Skeletal muscle satellite cell (primary cell): ENCODE measurements at regions not wholly inside any gene's neighbourhood (a gene's known extent, or its start where the extent isn't known, plus 50 kb on each side); places are given as distances from the start of the nearest gene placed in this dataset.
"Not testable (repeated sequence)": the region's sequence is repeated elsewhere in the genome, so short reads cannot be mapped to it uniquely, and the experiment has no call there.

ENCODE experiments used
- H3K27me3 ChIP-seq: 2 replicates; pipeline ENCODE4 v1.7.0; 2013; ENCODE audit warnings: low read length; ENCODE audit not compliant: control insufficient read depth, insufficient read depth
- H3K36me3 ChIP-seq: 2 replicates; pipeline ENCODE4 v1.7.0; 2013; ENCODE audit warnings: mild to moderate bottlenecking, control low read depth, low read length; ENCODE audit not compliant: insufficient read depth
- H3K4me1 ChIP-seq: 2 replicates; pipeline ENCODE4 v1.7.0; 2013; ENCODE audit warnings: low read length; ENCODE audit not compliant: control insufficient read depth, insufficient read depth
- H3K4me2 ChIP-seq: 2 replicates; pipeline ENCODE4 v1.7.0; 2013; ENCODE audit warnings: mild to moderate bottlenecking, low read length
- H3K4me3 ChIP-seq: 2 replicates; pipeline ENCODE4 v1.7.0; 2013; ENCODE audit warnings: low read length
- H3K9ac ChIP-seq: 2 replicates; pipeline ENCODE4 v1.7.0; 2013; ENCODE audit warnings: mild to moderate bottlenecking, low read depth, low read length, moderate library complexity
- H3K9me3 ChIP-seq: replicated peaks from 2 replicates; pipeline ENCODE4 v1.7.0; 2013; ENCODE audit warnings: mild to moderate bottlenecking, control low read depth, low read length

- H3K4me3 ChIP-seq = no peak overlapping the region
- H3K27me3 ChIP-seq = no peaks in the 10 kb centered on the region
- no peaks in the 10 kb centered on the region for H3K36me3 ChIP-seq
- H3K4me2 ChIP-seq = no peak overlapping the region
- H3K9me3 ChIP-seq = no peaks in the 10 kb centered on the region
- no peaks in the 10 kb centered on the region for H3K4me1 ChIP-seq
- no peak overlapping the region for H3K9ac ChIP-seq
Measured at GRCh38 chr1:70828177-70828576, 219.4 kb downstream of the PTGER3 start.

GRCh38 chr1:70834365-70834764, 213.3 kb downstream of the PTGER3 start:
- H3K9me3 ChIP-seq, H3K36me3 ChIP-seq, H3K4me3 ChIP-seq, H3K4me1 ChIP-seq, H3K27me3 ChIP-seq, H3K9ac ChIP-seq, H3K4me2 ChIP-seq: not testable (repeated sequence)

GRCh38 chr1:70836456-70836855, 211.2 kb downstream of the PTGER3 start:
- no peaks in the 10 kb centered on the region for H3K4me1 ChIP-seq
- no peaks in the 10 kb centered on the region for H3K9me3 ChIP-seq
- H3K4me3 ChIP-seq = no peak overlapping the region
- H3K36me3 ChIP-seq = no peaks in the 10 kb centered on the region
- no peak overlapping the region for H3K9ac ChIP-seq
- no peak overlapping the region for H3K4me2 ChIP-seq
- no peaks in the 10 kb centered on the region for H3K27me3 ChIP-seq

- no peaks in the 10 kb centered on the region for H3K27me3 ChIP-seq
- no peak overlapping the region for H3K4me2 ChIP-seq
- no peaks in the 10 kb centered on the region for H3K4me1 ChIP-seq
- H3K4me3 ChIP-seq = no peak overlapping the region
- H3K36me3 ChIP-seq = no peaks in the 10 kb centered on the region
- no peaks in the 10 kb centered on the region for H3K9me3 ChIP-seq
- no peak overlapping the region for H3K9ac ChIP-seq
Measured at GRCh38 chr1:70840260-70840953, 207.2 kb downstream of the PTGER3 start.

- Histone ChIP-seq H3K4me2 (no peak overlapping the region), H3K9ac (no peak overlapping the region), H3K27me3 (no peaks in the 10 kb centered on the region), H3K9me3 (no peaks in the 10 kb centered on the region), H3K36me3 (no peaks in the 10 kb centered on the region), H3K4me3 (no peak overlapping the region), H3K4me1 (no peaks in the 10 kb centered on the region)
Measured at GRCh38 chr1:70842562-70842961, 205.1 kb downstream of the PTGER3 start.

- H3K4me2 ChIP-seq = no peak overlapping the region
- no peaks in the 10 kb centered on the region for H3K4me1 ChIP-seq
- H3K4me3 ChIP-seq = no peak overlapping the region
- H3K9me3 ChIP-seq = no peaks in the 10 kb centered on the region
- no peaks in the 10 kb centered on the region for H3K36me3 ChIP-seq
- H3K27me3 ChIP-seq = no peaks in the 10 kb centered on the region
- H3K9ac ChIP-seq = no peak overlapping the region
Measured at GRCh38 chr1:70843452-70843851, 204.2 kb downstream of the PTGER3 start.

- Histone ChIP-seq H3K9me3 (no peaks in the 10 kb centered on the region), H3K36me3 (no peaks in the 10 kb centered on the region), H3K4me3 (no peak overlapping the region), H3K9ac (no peak overlapping the region), H3K4me1 (no peaks in the 10 kb centered on the region), H3K27me3 (no peaks in the 10 kb centered on the region), H3K4me2 (no peak overlapping the region)
Measured at GRCh38 chr1:70847013-70847412, 200.6 kb downstream of the PTGER3 start.

GRCh38 chr1:70855203-70855602, 192.4 kb downstream of the PTGER3 start:
- H3K36me3 ChIP-seq = no peaks in the 10 kb centered on the region
- H3K9ac ChIP-seq = no peak overlapping the region
- no peaks in the 10 kb centered on the region for H3K27me3 ChIP-seq
- H3K4me2 ChIP-seq = no peak overlapping the region
- no peak overlapping the region for H3K4me3 ChIP-seq
- no peaks in the 10 kb centered on the region for H3K9me3 ChIP-seq
- no peaks in the 10 kb centered on the region for H3K4me1 ChIP-seq

- no peaks in the 10 kb centered on the region for H3K27me3 ChIP-seq
- H3K4me2 ChIP-seq = no peak overlapping the region
- H3K9ac ChIP-seq = no peak overlapping the region
- no peaks in the 10 kb centered on the region for H3K4me1 ChIP-seq
- H3K36me3 ChIP-seq = no peaks in the 10 kb centered on the region
- no peak overlapping the region for H3K4me3 ChIP-seq
- H3K9me3 ChIP-seq = no peaks in the 10 kb centered on the region
Measured at GRCh38 chr1:70856201-70856600, 191.4 kb downstream of the PTGER3 start.

- Histone ChIP-seq H3K4me1 (no peaks in the 10 kb centered on the region), H3K4me2 (no peak overlapping the region), H3K4me3 (no peak overlapping the region), H3K9ac (no peak overlapping the region), H3K9me3 (no peaks in the 10 kb centered on the region), H3K27me3 (no peaks in the 10 kb centered on the region), H3K36me3 (no peaks in the 10 kb centered on the region)
Measured at GRCh38 chr1:70863239-70863638, 184.4 kb downstream of the PTGER3 start.

GRCh38 chr1:70864302-70864701, 183.3 kb downstream of the PTGER3 start:
- H3K4me2 ChIP-seq = no peak overlapping the region
- no peaks in the 10 kb centered on the region for H3K36me3 ChIP-seq
- no peaks in the 10 kb centered on the region for H3K27me3 ChIP-seq
- no peak overlapping the region for H3K4me3 ChIP-seq
- H3K4me1 ChIP-seq = no peaks in the 10 kb centered on the region
- H3K9ac ChIP-seq = no peak overlapping the region
- no peaks in the 10 kb centered on the region for H3K9me3 ChIP-seq

GRCh38 chr1:70866542-70867264, 180.9 kb downstream of the PTGER3 start:
- Histone ChIP-seq H3K4me3 (no peak overlapping the region), H3K27me3 (no peaks in the 10 kb centered on the region), H3K9ac (no peak overlapping the region), H3K4me1 (no peaks in the 10 kb centered on the region), H3K9me3 (no peaks in the 10 kb centered on the region), H3K36me3 (no peaks in the 10 kb centered on the region), H3K4me2 (no peak overlapping the region)
